NCI-H526 treated with DMSO at 0.1 percent for 48 hours (cell line): ENCODE measurements at regions not wholly inside any gene's neighbourhood (a gene's known extent, or its start where the extent isn't known, plus 50 kb on each side); places are given as distances from the start of the nearest gene placed in this dataset.
"Not testable (repeated sequence)": the region's sequence is repeated elsewhere in the genome, so short reads cannot be mapped to it uniquely, and the experiment has no call there.

Source experiments
- DNase-seq: peaks from one replicate; lab custom pipeline; 2025; lab: John Stamatoyannopoulos, UW

DNA sequence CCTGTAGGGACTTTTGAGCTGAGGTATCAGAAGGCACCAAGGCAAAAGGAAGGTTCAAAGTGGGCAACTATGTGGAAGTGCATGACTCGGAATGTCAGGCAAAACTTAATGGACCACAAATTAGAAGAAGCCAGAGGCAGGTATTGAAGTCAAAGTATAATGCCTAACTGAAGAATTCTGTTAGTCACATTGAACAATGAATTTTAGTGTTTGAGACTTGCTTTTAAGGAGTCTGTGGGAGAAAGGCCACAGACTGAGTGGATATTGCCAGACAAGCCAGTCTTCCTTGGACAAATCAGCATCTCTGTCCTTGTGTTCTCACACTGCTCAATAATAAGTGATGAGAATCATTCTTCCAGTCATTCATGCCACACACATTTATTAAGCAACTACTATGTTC lies 498.9 kb downstream of the STK39 start:
- DNase-seq: no peak

DNA sequence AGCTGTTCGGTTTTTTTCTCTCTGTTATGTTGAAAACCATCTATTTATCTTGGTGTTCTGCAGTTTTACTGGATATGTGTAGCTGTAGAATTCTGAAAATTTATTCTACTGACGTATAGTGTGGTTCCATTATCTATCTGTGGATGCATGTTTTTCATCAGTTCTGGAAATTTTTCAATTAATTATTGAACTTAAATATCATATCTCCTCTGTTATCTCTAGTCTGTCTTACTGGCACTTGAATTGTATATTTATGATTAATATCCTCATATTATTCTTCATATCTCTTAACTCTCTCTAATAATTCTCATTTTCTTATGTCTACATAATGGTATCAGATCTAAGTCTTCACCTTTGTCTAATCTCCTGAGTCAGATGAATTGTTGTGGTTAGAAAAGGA lies 501.7 kb downstream of the STK39 start:
- DNase-seq: no peak

DNA sequence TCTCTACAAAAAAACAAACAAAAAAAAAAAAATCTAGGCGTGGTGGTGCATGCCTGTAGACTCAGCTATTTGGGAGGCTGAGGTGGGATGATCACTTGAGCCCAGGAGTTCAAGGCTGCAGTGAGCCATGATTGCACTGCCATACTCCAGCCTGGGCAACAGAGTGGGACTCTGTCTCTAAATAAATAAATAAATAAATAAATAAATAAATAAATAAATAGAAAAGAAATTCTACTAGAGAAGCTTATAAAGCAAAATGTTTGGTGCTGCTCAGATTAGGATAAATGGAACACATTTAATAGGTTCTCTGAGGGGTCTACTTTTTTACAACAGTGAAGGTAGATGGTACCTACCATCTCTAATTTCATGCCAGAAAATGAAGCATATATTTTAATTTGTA lies 507.5 kb downstream of the STK39 start:
- DNase-seq: not testable (repeated sequence)

DNA sequence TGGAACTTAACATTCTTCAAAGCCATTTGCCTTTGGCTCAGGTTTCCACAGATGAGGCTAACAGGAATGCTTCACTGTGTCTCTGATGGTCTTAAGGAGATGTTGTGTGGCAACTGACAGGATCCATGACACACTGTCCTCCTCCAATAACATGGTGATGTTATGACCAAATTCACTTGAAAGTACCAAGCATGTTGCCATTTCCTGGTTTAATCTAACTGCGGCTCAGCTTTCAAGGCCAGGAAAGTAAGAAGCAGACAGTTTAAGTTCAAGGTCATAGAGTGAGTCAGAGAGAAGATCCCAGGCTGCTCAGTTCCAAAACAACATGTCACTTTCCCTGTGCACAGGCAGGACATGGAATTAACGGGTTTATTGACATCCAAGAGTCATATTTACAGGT lies 513.6 kb downstream of the STK39 start:
- no peak for DNase-seq

DNA sequence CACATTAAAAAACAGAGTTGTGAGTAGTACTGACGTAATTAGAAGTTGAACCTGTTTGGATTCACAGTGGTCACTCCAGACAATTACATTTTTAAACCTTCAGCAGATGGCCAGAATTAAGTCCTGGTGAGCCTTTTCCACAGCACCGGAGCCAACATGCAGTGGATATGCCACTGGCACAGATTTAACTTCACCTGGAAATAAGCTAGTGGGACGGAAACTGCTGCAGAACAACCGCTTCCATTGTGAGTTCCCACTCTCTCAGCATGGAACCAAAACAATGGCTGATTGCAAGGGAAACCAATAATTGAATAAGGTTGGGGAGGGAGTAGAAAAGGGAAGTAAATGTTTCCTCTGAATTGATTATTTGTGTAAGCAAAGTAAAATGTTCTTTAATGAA lies 515.1 kb downstream of the STK39 start:
- DNase-seq: no peak

DNA sequence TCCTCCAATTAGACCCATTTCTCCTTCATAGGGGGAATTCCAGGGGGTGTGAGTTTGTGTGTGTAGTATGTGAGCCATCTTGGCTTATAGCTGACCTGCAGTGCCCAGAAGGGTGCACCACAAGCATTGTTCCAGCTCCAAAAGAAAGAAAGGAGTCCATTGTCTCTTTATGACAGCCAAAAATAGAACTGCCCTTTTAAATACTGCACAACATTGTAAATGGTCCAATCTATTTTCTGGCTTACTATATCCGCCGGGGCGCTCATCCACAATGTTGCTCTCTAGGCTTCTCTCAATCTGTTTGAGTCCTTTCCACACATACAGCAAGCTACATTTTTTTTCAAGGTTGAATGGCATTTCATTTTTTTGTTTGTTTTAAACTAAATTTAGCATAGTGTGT lies 517.5 kb downstream of the STK39 start:
- no peak for DNase-seq

DNA sequence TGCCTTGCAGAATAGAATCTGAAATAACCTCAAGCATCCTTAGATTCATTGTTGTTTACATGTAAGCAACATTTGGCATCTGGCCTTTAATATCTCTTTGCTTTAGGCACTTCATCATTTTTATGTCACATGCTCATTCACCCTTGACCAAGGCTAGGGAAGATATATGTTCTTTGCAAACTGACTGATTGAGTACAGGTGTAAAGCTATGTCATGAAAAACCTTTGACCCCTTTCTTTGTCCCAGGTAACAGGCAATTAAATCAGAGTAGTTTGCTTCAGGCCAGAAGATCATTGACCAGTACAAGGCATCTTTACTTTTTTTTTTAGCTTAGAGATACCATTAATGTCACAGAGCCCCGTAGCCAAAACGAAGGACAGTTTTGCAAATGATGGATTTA lies 520.6 kb downstream of the STK39 start:
- no peak for DNase-seq

DNA sequence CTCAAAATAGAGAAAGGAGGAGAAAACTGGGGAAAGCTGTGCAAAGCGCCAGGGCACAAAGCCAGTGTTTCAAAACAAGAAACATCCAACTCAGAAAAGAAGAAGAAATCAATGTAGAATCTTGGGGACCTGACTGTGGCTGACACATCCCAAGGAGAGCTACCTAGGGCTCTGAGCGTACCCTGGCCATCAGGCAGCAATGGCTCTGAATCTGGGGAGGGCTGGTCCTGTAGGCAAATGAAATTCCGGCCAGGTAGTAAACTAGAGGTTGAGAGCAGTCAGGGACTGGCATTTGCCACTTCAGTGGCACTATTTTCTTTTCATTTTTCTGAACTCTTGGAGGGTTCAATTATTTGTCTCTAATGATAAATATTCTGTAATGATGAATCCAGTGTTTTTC lies 525.8 kb downstream of the STK39 start:
- DNase-seq: no peak

DNA sequence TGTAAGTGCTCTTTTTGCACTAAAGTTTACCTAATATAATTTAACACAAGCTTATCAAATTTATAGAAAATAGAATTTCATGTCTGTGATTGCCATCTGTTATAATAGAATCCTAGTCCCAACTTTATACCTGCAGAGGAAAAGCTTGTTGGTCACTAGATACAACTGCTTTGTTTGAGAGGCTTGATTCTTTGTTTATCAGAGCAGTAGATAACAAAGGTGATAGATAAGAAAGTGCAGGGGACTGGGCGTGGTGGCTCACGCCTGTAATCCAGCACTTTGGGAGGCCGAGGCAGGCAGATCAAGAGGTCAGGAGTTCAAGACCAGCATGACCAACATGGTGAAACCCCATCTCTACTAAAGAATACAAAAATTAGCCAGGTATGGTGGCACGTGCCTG lies 528.0 kb downstream of the STK39 start:
- no peak for DNase-seq

DNA sequence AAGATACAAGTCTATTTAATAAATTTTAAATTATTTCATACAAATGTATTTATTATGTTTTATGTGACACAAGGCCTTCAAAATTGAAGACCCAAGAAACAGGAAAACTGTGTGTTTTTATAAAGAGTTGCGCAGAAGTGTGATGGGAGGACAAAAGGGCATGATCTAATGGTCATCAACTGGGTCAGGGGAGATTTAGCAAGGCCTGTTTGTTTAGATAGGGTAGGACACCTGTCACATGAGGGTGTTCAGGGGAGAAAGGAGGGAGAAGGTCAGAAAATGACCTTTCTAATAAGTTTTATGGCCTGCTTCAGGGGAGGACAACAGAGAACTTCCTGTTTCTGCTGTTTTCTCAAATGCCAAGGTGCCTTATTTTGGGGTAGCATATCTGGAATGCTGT lies 528.8 kb downstream of the STK39 start:
- no peak for DNase-seq

DNA sequence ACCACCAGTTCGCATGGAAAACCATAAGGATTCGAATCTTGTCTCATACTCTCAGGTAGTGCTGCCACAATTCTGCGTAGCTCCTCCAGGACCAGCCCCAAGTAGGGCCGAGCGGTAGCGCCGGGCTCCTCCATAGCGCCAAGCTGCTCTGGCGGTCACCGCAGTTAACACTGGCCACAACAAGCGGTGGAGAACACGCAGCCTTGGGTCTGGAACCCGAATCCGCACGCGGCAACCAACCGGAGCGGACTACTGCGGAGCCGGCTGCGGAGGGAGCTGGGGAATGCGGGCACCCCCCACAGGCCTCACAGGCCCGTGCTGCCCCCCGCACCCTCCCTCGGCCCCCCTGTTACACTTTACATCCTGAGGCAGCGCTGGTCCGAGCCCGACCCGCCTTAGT lies 531.5 kb downstream of the STK39 start:
- DNase-seq: no peak

DNA sequence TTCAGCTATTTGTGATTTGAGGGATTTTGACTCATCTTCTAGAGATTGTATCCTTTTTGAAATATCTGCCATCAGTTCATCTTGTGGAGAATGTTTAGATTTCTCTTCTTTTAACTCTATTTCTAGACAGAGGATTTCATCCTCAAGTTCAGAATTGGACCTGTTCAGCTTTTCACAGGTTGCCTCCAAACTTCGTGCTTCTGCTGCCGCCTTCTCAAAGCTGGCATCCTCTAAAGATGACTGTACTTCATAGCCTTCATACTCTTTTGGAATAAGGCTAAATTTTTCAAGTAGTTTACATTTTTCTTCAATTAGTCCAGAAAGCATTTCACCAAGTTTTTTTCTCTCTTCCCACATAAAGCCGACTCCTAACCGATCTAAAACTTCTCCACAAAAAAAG lies 531.9 kb downstream of the STK39 start:
- DNase-seq: not testable (repeated sequence)

DNA sequence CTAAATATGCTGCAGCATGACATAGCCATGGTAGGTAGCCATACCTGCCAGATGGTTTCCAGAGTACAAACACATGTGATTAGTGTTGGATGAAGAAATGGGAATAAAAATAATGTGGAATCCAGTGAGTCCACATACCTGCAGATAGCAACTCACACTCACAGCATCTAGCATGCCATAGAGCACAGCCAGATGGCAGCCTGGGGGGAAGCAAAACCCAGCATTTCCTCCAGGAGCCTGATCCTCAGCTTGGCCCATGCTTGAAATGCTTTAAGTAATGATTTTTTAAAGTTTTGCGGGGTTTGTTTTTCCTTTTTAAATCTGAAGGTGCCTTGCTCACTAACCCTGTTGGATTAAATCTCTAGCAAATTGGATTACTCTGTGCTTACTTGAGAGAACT lies 535.1 kb downstream of the STK39 start:
- DNase-seq: no peak

DNA sequence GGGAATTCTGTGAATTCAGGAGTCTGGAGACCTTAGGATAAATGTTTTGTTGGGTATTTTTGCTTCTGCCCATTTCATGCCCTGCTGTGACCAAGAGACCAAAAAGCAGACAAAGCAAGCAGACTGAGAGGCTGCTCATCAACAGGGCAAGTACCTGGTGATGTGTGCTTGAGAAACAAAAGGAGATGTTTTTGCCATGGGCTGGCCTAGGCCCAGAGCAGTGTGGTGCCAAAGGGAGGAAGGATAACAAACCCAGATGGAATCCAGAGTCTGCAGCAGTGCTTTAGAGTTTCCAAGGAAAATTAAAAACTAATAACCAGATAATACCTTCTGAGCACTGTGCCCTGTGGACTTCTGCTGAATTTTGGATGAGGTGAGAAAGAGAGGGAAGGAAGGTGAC lies 538.4 kb downstream of the STK39 start:
- DNase-seq: no peak

DNA sequence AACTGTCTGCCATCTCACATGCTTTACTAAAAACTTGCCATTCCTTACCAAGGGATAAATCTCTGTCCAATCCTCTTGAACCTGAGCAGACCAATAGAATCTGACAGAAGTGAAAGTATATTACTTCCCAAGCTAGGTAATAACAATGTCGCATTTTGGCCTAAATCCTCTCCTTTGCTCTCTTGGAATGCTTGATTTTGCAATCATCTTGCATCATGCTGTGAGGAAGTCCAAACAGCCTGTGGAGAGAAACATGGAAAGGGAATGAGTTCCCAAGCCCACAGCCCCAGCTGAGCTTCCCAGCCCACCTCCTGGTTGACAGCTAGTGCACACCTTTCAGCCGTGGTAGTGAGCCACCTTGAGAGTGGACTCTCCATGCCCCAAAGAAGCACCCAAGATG lies 540.6 kb downstream of the STK39 start:
- no peak for DNase-seq

DNA sequence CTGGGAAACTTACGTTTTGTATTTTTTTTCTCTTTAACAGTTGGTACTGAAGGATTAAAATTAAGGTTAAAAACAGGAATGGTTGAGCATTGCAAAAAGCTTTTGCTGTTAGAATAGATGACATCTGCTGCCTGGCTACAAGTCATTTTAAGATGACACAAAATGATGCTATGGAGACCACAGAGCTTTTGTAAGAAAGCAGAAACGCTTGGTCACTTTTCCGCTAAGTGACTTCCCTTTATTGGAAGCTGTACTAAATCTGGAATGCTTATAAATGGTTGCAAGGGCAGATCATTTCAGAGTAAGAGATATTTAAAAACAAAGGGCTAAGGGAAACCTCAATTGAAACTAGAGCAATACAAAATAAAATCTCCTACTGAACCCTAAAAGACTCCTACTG lies 544.0 kb downstream of the STK39 start:
- DNase-seq: no peak

DNA sequence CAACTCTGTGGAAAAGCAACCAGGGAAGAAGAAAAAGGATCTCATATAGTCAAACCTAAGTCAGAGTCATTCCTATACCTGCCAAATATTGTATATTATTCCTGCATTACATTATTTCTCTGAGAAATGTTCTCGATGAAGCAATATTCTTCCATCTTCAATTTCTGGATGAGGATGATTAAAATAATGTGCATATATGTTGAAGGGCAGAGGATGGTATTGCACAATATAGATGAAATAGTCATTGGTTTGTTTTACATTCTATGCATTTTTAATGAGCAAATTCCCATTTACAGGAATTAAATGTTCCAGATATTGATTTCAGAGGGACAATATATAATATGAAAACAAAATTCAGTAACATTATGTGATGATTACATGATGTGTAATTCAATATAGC lies 545.2 kb downstream of the STK39 start:
- no peak for DNase-seq

DNA sequence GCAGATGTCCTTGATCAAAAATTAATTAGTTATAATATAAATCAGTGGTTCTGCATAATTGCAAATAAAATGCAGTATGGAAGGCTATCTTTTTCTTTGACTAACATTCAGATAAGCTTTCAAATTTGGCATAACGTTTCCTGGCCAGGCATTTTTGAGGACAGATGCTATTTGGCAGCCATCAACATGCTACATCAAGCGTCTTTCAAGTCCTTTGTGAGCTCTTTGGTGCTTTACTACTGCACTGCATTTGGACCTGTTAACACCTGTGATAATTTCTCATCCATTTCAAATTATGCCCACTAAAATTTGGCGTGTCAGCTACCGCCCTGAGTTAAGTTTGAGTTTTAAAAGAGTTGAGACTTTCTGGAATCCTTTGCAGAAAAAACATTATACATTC lies 545.7 kb downstream of the STK39 start:
- no peak for DNase-seq

DNA sequence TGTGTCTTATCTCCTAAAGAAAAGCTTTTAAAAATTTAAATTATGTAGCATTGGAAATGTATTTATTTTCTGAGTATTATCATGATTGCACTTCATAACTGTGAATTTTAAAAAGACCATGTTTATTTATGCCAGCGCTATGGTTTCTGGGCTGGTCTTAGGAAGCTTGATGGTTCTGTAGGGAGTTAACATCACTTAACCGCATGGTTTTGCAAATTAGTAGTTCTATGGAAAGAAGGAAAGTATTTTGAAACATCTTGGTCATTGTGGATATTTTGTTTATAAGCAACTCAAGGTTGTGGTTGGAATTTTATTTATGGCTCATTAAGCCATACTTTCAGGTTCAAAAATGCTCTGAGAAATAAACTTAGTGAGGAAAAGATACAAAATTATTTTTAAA lies 549.4 kb downstream of the STK39 start:
- DNase-seq: no peak

DNA sequence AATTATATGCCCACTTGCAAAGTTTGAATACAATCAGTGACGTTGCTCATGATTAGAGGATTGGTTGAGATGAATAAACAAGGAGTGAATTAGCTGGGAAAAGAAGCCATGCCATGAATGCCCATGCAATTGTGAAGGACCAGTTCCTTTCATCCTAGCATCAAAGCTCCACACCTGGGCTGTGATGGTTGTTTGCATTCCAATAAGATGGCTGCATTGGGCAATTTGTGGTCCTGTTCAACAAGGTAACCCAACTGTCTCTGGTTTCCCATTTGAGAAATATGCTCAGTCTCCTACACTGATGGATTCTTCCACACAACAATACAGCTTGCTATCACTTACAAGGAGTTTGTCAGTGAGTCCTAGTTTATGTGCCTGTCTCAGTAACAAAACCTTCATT lies 550.2 kb downstream of the STK39 start:
- DNase-seq: no peak

DNA sequence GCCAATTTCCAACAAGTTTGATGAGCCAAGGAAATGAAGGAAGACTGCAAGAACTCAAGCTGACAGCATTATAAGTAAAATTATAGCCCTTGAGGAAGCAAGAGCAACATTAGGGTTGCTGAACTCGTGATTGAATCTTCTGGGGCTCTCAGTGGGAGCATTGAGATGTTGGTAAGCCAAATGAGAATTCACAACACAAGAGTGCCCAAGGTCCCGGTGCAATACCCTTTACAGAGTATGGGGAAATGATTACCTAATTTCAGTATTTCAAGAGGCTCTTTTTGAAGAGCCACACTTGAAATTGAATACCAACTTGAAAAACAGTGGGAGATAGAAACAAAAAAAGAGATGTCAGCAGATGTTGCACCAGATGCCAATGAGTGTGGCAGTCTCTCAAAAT lies 554.5 kb downstream of the STK39 start:
- no peak for DNase-seq

DNA sequence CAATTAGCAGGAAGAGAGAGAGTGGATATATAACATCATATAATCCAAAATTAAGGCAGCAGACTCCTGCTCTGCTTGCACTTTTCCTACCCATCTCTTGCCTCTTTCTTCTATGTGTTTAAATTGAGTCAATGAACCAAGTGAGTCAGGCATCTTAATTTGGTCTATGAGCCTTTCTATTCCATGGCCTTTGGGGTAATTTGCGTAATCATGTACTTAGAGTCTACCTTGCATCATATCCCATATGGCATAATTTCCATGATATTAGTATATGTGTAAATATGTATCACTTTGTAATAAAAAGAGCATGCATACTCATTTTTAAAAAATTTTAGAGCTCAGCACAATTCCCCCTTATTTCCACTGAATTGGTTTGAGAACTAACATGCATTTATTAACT lies 555.2 kb downstream of the STK39 start:
- DNase-seq: no peak

DNA sequence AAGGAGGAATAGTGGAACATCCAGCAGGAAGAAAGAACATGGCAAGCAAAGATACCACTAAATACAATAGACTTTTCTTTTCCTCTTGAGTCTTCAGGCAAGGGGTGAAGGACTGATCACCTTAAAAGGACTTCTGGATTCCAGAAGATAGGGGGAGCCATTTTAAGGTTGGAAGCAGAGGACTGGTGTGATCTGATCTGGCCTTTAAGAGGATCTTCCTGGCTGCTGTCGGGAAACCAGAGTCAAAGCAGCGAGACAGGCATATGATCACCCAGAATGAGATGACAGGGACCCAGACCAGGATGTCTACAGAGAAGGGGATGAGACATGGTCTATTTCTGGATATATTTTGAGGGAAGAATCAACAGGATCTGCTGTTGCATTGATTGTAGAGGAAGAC lies 558.0 kb downstream of the STK39 start:
- DNase-seq: no peak

DNA sequence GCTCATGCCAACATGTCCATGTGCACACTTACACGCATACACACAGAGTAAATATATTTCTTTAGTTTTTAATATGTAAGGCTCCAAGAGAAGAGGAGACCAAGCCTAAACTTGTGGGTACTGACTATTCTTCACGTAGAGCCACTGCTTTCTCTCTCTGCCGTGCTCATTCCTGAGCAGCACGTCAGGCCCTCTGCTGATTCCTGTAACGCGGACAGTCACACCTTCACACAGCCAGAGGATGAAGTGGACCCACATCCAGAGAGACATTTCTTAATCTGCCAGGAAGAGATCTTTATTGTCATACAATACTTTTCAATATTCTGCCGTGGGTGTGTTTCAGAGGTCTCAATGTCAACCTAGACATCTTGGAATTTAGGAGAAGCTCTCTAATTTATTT lies 560.7 kb downstream of the STK39 start:
- no peak for DNase-seq

DNA sequence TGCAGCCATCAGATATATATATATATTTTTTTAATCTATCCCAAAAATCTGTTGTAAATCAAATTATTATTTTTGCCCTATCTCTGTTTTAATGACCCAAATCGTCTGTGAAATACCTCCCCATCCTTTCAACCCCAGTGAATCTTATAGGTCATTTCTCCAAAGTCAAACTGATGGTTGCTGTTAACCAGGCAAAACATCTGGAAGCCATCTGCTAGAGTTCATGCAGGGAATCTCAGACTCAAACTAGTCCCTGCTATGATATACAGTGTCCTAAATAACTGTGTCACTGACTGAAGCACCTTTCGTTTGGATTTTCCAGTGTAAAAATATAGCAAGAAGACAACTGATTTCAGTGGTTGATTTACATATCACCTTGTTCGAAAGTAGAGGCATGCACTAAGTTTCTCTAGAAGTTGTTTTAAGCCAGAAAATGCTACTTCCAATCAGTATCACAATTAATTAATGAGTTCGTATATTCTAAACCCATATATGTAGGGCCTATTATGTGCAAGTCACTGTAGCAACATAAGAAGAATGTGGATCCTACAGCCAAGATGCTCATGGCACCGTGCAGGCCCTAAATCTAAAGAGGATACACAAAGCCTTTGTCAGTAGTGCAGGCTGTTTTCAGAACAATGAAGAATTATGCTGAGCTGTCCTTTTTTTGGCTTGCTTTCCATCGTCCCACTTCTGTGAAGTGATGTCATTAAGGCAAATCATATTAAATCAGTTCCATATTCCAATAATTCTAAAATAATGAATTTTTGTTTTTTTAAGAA lies 566.0 kb downstream of the STK39 start:
- no peak for DNase-seq
